ENCODE measurements at regions not wholly inside any gene's neighbourhood (a gene's known extent, or its start where the extent isn't known, plus 50 kb on each side); places are given as distances from the start of the nearest gene placed in this dataset.
"Not testable (repeated sequence)": the region's sequence is repeated elsewhere in the genome, so short reads cannot be mapped to it uniquely, and the experiment has no call there.

DNA sequence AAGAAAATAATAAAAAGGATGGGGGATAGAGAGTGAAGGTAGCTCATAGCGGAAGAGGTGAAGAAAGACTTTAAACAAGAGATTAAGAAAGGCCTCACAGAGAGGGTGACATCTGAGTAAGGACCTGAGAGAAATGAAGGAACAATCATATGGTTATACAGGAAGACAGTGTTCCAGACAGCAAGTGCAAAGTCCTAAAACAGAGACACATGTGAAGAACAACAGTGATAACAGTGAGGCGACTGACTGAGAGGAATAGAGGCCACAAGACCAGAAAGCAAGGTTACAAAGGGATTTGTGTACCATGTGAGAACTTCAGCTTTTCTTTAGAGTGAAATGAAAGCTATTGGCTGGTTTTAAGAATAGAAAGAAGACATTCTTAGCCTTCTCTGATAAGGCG lies 141.6 kb upstream of the PALMD start:
- DNase-seq: no peak

DNA sequence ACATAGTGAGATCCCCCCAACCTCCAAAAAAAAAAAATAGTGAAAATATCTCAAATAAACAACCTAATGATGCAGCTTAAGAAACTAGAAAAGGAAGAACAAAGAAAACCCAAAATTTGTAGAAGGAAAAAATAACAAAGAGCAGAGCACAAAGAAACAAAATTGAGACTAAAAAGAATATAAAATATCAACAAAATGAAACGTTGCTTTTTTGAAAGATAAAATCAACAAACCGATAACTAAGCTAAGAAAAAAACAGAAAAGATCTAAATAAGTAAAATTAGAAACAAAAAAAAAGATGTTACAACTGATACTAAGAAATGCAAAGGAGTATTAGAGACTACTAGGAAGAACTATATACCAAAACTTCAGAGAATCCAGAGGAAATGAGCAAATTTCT lies 139.3 kb upstream of the PALMD start:
- DNase-seq: no peak

- not testable (repeated sequence) for DNase-seq
Measured at GRCh38 chr1:99507446-99507845, 138.5 kb upstream of the PALMD start.

- no peak for DNase-seq
Measured at GRCh38 chr1:99507906-99508732, 137.8 kb upstream of the PALMD start.

DNA sequence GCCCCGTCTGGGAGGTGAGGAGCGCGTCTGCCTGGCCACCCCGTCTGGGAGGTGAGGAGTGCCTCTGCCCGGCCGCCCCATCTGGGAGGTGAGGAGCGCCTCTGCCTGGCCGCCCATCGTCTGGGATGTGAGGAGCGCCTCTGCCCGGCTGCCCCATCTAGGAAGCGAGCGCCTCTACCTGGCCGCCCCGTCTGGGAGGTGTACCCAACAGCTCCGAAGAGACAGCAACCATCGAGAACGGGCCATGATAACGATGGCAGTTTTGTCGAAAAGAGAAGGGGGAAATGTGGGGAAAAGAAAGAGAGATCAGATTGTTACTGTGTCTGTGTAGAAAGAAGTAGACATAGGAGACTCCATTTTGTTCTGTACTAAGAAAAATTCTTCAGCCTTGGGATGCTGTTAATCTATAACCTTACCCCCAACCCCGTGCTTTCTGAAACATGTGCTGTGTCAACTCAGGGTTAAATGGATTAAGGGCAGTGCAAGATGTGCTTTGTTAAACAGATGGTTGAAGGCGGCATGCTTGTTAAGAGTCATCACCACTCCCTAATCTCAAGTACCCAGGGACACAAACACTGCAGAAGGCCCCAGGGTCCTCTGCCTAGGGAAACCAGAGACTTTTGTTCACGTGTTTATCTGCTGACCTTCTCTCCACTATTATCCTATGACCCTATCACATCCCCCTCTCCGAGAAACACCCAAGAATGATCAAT lies 137.0 kb upstream of the PALMD start:
- DNase-seq: not testable (repeated sequence)

DNA sequence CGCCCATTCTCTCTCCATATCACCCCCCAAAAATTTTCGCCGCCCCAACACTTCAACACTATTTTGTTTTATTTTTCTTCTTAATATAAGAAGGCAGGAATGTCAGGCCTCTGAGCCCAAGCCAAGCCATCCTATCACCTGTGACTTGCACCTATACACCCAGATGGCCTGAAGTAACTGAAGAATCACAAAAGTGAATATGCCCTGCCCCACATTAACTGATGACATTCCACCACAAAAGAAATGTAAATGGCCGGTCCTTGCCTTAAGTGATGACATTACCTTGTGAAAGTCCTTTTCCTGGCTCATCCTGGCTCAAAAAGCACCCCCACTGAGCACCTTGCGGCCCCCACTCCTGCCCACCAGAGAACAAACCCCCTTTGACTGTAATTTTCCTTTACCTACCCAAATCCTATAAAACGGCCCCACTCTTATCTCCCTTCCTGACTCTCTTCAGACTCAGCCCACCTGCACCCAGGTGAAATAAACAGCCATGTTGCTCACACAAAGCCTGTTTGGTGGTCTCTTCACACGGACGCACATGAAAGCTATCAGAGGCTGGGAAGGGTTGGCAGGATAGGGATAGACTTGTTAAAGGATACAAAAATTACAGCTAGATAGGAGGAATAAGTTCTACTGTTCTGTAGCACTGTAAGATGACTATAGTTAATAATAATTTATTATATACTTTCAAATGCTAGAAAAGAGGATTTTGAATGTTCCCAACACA lies 130.9 kb upstream of the PALMD start:
- DNase-seq: not testable (repeated sequence)

DNA sequence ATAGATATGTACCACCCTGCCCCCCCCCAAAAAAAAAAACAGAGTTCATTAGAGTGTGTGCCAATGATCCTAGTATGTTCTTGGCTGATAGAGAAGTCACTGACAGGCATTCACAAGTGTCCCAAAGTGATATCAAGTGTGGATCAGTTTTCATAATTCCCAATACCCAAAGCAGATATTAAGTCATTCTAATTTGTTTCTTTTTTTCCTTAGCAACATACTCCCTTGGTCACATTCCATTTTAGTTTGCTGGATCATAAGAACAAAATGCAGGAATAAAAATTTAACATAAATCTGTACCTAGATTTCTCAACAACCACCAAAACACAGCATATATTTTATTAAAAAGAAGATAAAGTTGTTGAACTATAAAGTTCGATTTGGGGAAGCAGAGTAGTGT lies 129.8 kb upstream of the PALMD start:
- DNase-seq: no peak

DNA sequence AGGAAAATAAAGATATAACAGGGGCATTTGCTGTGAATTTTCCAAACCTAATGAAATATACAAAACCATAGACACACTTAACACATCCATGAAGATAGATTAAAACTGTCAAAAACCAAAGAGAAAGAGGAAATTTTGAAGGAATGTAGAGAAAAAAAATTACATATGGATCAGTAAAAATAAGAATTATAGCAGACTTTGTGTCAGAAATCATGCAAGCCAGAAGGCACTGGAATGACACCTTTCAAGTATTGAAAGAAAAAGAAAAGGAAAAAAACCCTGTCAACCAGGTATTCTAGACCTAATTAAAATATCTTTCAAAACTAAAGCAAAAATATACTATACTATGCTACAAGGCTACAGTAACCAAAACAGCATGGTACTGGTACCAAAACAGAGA lies 125.8 kb upstream of the PALMD start:
- DNase-seq: no peak

DNA sequence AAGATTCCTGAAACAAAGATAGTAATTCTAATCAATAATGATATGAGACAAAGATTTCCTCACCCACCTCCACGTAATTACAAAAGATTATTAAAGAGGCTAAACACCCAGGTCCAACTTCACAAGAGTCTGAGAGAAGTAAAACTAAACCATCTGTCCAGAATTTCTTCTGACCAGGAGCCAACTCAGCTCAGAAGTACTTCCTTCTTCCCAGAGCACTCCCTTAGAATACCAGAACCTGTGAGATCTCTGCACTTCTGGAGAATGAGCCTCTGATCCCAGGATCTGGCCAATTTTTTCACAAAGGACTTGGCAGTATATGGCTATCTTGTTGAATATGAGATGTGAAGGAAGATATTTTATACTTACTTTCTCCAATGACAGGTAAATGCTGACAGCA lies 120.6 kb upstream of the PALMD start:
- no peak for DNase-seq

DNA sequence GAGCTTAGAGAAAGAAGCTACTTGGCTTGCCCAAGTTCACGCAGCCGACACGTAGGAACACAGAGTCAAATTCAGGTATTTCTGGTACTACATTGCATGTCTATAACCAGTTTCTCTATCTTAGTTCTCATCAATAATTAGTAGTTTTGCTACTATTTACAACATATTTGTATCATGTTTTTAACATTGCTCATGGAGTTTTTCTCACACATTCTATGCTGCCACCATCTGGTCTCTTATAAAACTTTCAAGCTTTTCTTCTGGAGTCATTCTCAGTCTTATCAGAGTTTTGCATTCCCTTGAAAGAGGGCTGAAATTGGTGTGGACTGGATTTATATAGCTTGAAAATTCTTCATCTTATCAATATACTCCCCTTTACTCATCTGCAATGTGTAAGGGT lies 118.8 kb upstream of the PALMD start:
- DNase-seq: no peak

GRCh38 chr1:99527545-99527944 lies 118.4 kb upstream of the PALMD start:
- DNase-seq: no peak

DNA sequence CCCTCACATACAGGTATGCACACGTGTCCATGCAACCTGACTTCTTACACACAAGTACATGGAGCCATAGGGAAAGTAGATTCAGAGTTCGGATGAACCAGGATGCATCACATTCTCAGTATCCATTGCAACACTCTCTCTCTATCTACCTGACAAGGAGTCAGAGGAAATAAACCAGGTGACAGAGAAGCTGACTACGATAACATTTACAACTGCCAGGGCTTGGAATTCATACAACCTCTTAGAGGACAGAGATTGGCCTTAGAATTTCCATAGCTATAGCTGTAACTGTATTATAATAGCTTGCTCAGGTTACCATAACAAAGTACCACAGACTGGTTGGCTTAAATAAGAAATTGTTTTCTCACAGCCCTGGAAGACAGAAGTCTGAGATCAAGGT lies 116.9 kb upstream of the PALMD start:
- DNase-seq: no peak

GRCh38 chr1:99531578-99532275 lies 114.2 kb upstream of the PALMD start:
- DNase-seq: no peak

DNA sequence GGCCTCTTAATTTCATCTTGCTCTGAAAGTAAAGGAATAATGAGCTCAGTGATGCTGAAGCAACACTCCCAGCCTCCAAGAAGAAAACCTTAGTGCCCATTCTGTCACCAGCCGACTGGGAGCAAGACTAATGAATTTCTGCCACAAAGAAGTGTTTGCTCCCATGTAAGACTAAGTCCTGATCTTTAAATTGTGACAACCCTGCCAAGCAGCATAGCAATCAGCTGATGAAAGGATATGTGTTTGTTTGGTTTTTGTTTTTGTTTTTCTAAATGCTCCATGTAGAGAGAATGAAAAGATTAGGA lies 113.7 kb upstream of the PALMD start:
- no peak for DNase-seq

DNA sequence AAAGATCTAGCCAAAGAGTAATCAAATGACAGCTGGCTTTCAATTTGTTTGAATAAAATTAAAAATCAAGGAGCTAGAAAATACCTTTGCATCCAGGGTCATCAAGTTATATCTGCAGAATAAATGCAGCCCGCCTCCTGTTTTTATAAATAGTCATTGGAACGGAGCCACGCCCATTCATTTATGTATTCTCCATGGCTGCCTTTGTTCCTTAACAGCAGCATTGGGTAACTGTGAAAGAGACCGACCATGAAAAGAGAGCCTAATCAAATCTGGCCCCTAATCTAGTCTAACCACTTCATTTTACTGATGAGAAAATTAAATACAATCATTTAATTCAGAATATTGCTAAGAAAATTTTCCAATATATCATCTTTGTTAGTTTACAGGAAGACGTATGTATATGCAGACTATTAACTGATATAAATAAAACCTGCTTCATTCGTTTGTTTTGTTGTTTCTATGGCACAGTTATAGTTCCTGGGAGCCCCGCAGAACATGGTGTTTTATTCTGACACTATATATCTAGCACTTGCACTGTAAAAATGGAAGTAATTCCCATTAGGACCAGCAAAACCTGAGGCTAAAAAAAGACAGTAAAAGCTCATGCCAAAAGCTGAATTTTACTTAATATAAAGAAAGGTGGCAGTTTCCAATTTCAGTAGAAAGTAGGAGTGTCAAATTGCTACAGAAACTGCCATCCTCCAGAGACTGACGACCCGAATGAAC lies 111.8 kb upstream of the PALMD start:
- no peak for DNase-seq

GRCh38 chr1:99534638-99534930 lies 111.3 kb upstream of the PALMD start:
- DNase-seq: no peak

GRCh38 chr1:99535470-99536164 lies 110.3 kb upstream of the PALMD start:
- no peak for DNase-seq

DNA sequence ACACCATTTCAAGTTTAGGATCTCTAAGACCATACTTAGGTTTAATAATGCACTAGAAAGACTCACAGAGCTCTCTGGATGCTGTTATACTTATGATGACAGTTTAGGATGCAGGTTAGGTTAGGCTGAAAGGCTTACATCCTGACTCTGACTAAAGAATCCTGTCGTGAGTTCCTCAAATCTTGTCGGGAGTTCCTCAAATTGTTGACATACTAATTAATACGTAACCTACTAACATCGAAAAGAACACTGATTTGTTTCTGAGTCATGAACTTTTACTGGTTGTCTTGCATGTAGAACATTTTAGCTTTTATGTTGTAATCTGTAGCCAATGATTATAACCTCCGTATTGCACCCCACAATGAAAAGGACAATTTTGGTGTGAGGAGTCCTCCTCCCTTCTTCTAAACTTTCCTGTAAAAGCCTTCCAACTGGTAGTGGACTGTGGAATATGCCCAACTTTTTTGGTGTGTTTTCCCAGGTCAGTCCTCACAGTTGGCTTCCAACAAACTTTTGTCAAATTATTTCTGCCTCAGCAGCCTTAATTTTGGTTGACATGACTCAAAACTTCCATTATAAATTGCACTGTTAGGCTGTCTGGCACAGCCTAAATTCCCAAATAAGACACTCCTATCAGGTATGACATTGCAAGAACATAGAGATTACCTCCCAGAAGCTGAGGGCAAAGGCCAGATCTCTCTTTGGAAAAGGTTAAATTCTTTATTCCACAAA lies 107.9 kb upstream of the PALMD start:
- DNase-seq: no peak

GRCh38 chr1:99538618-99538956 lies 107.3 kb upstream of the PALMD start:
- DNase-seq: no peak

GRCh38 chr1:99539131-99539530 lies 106.8 kb upstream of the PALMD start:
- no peak for DNase-seq

GRCh38 chr1:99540744-99541143 lies 105.2 kb upstream of the PALMD start:
- no peak for DNase-seq

DNA sequence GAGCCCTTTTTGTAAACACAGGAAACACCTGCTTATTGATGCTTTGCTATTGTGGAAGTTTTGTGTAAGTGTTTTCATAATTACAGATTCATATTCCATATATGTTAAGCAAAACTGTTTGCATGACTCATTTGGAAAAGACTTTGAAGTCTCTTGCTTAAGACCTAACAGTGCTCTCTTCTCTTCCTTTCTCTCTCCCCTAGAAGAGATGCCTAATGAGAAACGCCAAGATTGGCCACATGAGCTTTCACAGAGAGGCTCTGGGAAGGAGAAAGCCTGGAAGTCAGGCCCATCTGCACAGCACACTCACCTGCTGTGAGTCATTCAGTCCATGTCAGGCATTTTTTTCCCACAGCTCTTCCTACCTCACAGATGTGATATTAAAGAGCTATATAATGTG lies 101.6 kb upstream of the PALMD start:
- DNase-seq: no peak

Data from effector CD4-positive, alpha-beta T cell (primary cell).